Omental fat pad (tissue), 3 donors: ENCODE measurements at regions not wholly inside any gene's neighbourhood (a gene's known extent, or its start where the extent isn't known, plus 50 kb on each side); places are given as distances from the start of the nearest gene placed in this dataset.

Experiments
- ATAC-seq: fragments of 150-250 bp; one replicate; pipeline ENCODE4 v1.9.1; 2016; ENCODE audit warnings: mild to moderate bottlenecking, moderate library complexity; ENCODE audit not compliant: low FRiP score
- DNase-seq: peaks from one replicate; pipeline ENCODE4 v3.0.0-alpha.2; 2019; ENCODE audit warnings: low spot score
- CTCF ChIP-seq, 3 donors: fragments of 450-650 bp; IDR thresholded peaks; one replicate each; pipeline ENCODE4 v1.5.1; 2016 to 2017; ENCODE audit warnings: antibody characterized with exemption in 3 of 3, mild to moderate bottlenecking in 3 of 3, moderate library complexity in 2 of 3

GRCh38 chr3:146747928-146748327 lies 142.8 kb upstream of the PLSCR5 start:
- no peak for TF ChIP-seq CTCF (IDR thresholded peaks at IDR 0.05)

GRCh38 chr3:146747051-146747450 lies 141.9 kb upstream of the PLSCR5 start:
- TF ChIP-seq CTCF (IDR thresholded peaks at IDR 0.05), result no peak
- DNase-seq (no peak), ATAC-seq (no peak)

More at GRCh38 chr3:146747928-146748327, 142.8 kb upstream of the PLSCR5 start:
- no peak for DNase-seq
- no peak for ATAC-seq

- no peak for ATAC-seq
- DNase-seq, result no peak
- no peak for TF ChIP-seq CTCF (IDR thresholded peaks at IDR 0.05)
These were observed 141.0 kb upstream of the PLSCR5 start for GRCh38 chr3:146746190-146746589.

- no peak for TF ChIP-seq CTCF (IDR thresholded peaks at IDR 0.05)
- no peak for ATAC-seq
- DNase-seq, result no peak
These were observed 134.1 kb upstream of the PLSCR5 start for GRCh38 chr3:146739203-146739671.

GRCh38 chr3:146732325-146732724 lies 127.2 kb upstream of the PLSCR5 start:
- TF ChIP-seq CTCF (IDR thresholded peaks at IDR 0.05), result no peak
- DNase-seq (no peak), ATAC-seq (no peak)

GRCh38 chr3:146715170-146715569 lies 110.0 kb upstream of the PLSCR5 start:
- no peak for ATAC-seq
- DNase-seq, result no peak
- no peak for TF ChIP-seq CTCF (IDR thresholded peaks at IDR 0.05)

- DNase-seq (no peak), ATAC-seq (no peak)
- TF ChIP-seq CTCF (IDR thresholded peaks at IDR 0.05), result no peak
These were observed 107.7 kb upstream of the PLSCR5 start for GRCh38 chr3:146712806-146713205.
